ENCODE measurements at regions not wholly inside any gene's neighbourhood (a gene's known extent, or its start where the extent isn't known, plus 50 kb on each side); places are given as distances from the start of the nearest gene placed in this dataset.
"Not testable (repeated sequence)": the region's sequence is repeated elsewhere in the genome, so short reads cannot be mapped to it uniquely, and the experiment has no call there.

DNA sequence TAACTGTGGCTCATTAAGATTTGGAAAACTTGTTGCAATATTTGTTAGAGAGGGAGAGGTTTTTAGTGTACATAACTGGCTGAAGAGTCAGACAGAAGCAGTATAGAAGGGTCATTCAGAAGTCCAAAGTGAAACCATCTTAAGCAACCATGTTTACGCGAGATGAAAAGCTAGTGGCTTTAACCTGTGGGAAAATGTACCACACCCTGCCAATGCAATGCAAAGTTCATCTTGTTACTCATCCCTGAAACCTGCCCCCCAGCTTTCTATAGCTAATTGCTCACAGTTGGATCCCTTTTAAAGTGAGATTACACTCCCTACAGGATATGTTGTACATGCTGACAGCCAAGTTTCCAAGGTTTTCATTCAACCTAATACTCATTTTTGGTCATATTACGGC lies 96.7 kb upstream of the RAPGEF2 start:
- DNase-seq (ENCODE audit: low spot score) = no peak

DNA sequence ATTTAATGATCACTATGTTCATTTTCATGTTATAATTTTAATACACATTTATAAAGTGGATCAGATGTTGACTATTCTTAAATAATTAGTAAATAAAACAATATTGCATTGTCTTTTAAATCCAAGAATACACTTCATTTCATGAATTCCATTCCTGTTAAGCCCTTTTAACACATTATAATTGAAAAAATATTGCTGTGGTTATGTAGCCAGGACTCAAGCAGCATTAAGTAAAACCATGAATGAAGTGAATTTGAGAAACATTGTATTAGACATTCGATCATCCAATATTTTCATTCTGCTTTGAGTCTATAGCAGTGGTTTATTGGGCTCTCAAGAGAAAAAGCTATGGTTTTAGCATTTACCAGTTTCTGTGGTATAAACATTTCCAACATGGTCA lies 94.2 kb upstream of the RAPGEF2 start:
- no peak for DNase-seq (ENCODE audit: low spot score)

DNA sequence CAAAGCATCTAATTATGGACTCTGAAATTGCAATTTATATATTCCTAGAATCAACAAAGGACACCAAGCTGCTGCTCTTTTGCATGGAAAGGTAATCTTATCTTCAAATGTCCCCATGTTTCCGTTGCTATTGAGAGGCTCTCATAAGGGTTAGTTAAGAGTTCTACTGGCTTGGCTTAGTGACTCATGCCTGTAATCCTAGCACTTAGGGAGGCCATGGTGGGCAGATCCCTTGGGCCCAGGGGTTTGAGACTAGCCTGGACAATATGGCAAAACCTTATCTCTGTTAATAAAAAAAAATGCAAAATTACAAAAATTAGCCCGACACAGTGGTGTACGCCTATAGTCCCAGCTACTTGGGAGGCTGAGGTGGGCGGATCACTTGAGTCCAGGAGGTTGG lies 93.4 kb upstream of the RAPGEF2 start:
- no peak for DNase-seq (ENCODE audit: low spot score)

DNA sequence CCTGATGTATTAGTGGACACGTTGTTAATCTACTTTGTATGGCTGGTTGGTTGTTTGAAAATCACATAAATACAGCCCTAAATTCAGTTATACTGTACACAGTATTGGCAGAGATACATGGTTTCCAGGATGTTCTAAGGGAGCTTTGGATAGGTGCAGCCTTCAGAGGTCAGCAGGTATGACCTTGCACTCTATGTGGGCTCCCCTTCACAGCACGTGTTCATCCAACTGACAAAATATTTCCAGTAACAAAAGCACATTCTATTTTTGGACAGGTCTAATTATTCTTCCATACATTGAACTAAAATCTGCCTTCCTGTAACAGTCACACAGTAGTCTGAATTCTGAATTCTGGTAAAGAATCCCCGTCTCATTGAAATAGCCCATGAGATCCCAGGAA lies 92.8 kb upstream of the RAPGEF2 start:
- no peak for DNase-seq (ENCODE audit: low spot score)

DNA sequence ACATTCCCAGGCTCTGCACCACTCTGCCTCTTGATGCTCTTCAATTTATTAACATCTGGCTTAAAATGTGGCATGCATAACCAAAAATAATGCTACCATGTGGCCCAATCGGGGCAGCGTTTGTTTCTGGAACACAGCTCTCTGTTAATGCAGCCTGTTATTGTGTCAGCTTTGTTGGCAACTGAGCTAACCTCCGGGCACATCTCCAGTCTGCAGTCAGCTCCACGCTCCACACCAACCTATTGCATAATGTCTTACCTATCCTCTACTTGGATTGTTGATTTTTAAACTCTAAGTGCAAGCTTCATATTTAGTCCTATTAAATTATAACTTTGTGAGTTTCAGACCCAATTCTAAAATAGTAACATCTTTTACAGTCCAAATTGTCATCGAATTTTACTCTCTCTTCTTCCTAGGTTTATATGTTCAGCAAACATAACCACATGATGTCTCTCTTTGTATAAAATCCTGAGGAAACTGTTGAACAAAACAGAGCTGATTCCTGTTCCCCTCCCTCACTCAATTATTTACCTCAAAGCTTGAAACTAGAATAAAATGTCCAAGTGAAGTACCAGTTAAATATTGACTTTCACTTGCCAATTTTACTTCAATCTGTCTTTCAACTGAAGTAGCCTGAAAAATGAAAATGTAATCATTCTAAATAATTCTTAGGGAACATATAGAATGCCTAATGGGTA lies 92.2 kb upstream of the RAPGEF2 start:
- DNase-seq (ENCODE audit: low spot score) = no peak

DNA sequence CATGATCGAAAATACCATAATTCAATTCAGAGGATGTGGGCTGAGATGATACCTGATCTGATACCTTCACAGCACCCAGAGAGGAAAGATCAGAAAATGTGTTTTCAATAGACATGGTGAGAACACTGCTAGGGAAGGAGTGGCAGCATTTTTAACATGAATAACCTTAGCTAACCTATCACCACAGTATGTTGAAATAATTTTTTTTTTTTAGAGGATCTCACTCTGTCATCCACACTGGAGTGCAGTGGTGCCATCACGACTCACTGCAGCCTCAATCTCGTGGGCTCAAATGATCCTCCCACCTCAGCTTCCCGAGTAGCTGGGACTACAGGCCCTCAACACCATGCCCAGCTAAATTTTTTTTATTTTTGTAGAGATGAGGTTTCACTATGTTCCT lies 90.5 kb upstream of the RAPGEF2 start:
- DNase-seq (ENCODE audit: low spot score) = no peak

DNA sequence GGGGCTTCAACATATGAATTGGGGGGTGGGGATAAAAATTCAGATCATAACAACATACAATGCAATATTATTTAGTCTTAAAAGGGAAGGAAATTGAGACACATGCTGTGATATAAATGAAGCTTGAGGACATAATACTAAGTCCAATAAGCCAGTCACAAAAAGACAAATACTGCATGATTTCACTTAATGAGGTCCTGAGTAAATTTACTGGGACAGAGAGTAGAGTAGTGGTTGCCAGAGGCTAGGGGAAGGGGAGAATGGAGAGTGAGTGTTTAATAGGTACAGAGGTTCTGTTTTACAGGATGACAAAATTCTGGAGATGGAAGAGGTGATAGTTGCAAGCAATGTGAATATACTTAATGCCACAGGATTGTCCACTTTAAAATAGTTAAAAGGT lies 89.2 kb upstream of the RAPGEF2 start:
- no peak for DNase-seq (ENCODE audit: low spot score)

DNA sequence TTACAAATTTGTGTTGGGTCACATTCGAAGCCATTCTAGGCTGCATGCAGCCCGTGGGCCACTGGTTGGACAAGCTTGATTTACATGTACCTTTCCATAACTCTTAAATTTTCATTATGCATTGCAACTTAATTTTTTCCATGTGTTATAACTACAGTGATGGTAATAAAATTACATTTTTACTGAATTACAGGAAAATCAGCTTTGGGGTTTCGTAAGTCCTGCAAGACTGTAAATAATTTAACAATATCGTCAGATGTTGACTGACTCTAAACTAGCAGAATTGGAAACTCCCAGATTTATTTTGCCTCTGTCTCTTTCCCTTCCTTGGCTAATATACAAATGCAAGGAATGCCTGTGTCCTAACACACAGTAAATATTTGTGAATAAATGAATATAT lies 88.0 kb upstream of the RAPGEF2 start:
- DNase-seq (ENCODE audit: low spot score) = no peak

DNA sequence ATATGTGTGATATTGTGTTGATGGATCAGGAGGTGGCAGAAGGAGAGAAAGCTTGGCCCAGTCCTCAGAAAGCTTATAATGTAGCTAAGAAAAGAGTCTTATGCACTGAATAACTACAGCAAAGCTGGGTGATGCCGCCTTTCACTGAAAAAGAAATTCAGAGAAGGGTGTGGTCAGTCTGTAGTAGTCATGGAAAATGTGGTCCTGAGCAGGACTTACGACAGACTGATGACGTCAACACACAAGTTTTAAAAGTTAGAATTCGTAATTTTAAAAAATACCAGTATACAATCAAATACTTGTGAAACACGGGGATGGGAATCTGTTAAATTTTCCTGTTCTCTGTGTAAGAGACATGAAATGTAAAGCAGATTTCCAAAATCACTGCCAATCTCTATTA lies 87.0 kb upstream of the RAPGEF2 start:
- DNase-seq (ENCODE audit: low spot score) = no peak

DNA sequence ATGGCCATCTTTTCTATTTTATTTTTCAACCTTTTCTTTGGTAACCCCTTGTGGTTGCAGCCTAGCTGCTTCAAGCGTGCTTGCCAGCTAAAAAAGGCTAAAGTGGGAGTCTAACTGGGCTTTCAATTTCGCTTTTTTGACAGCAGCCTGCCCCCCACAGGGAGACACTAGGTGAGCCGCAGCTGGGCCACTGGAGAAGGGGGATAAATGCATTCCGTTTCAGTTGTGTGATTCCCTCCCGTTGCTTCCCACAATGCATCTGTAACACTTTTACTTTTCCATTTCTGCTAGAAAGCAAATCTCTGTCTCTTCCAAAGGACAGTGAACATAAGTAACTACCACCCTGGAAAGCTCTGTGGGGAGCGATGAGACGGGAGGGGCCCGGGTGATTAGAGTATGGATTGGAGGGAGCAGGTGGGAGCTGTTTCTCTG lies 86.3 kb upstream of the RAPGEF2 start:
- no peak for DNase-seq (ENCODE audit: low spot score)

DNA sequence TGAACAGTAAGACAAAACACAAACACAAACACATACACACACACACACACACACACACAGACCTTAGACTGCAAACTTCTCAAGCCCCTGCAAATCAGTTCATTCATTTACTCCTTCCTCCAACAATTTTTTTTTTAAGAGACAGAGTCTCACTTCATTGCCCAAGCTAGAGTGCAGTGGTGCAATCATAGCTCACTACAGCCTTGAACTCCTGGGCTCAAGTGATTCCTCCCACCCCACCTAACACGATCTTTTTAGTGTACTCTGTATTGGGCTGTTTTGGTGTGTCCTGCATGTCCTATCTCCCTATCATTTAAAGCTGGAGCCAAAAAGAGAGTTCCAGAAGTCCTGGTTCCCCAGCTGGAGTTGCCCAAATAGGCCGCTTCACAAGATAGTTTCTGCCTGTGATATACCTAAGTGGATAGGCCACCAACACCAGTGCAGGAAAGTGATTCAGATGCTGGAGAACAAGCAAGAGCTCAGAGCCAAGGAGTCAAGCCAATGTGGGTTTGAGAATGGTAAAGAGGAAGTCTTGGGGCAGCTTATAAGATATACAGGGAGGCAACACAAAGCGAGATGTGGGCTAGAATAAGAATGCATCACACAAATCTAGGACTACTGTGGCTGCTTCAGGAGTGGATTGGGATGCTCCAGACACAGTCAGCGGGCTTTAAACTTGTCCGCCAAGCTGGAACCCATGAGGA lies 85.4 kb upstream of the RAPGEF2 start:
- DNase-seq (ENCODE audit: low spot score) = no peak

DNA sequence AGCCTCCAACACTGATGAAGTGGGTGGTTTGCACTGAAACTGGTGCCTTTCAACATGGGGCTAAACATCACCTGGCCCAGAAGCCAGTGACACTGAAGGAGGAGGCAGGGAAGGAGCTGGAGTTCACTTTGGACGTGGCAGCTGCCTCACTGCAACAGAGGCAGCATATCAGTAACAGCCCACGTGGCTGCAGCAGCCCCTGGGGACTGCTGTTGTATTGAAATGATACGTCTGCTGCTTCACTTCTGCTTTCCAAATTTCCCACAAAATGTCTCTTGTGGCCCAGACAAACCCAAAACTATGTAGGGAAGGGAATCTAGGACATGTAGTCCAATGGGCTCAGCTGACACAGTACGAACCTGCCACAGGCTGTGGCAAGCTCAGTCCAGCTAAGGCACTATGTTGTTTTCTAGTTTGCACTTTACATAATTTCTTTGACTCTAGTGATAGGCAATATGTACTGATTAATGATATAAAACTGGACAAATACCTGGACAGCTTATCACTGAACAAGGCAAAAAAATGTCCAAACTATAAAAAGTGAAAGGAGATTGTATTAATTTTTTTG lies 84.7 kb upstream of the RAPGEF2 start:
- no peak for DNase-seq (ENCODE audit: low spot score)

DNA sequence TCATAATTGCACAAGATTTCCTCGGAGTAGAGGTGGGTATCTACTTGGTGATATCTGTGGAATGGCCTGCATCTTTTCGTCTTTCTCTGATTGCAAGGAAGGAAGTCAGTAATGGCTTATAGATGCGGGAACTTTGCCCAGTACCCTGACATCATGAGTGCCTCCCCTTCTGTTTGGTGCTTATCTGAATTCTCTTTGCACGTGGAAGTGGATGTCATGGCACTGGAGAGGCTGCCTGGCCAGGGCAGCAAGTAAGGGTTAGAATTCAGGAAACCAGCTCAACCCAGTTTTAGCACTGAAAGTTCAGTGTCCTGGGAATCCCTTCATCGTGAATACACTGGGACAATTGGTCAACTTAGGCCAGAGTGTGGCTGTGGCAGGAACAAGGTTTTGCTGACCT lies 83.5 kb upstream of the RAPGEF2 start:
- no peak for DNase-seq (ENCODE audit: low spot score)

DNA sequence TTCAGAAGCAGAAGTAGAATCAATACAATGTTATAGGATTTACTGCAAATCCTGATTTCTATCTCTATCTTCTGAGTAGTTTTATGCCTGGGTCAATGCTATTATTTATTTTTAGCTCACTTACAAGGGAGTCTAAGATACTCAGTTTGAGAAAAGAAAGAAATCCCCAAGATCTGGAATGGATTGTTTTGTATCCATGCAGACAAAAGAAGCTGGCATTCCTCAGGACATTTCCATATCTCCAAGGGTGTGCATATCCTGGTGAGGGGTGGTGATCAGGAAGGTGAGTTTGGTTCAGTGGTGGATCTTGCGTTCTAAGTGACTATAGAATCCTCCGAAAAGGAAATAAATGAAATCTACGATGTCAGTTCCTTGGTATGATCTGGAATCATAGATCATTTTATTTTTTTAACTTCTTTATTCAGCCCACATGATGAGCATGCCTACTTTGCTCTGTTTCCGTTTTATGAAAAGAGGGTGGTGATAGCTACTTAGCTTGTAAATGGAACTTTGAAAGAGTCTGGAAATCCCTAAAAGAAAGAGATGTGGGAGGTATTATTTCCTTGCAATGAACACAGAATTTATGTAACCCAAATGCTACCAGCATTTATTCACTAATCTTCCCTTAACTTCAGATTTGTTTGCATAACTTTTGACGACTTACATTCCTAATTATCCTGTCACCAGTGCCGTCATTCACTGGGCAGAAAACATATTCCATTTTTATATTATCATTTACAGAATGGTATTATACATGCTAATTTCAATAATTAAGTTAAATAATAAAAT lies 81.1 kb upstream of the RAPGEF2 start:
- DNase-seq (ENCODE audit: low spot score) = no peak

DNA sequence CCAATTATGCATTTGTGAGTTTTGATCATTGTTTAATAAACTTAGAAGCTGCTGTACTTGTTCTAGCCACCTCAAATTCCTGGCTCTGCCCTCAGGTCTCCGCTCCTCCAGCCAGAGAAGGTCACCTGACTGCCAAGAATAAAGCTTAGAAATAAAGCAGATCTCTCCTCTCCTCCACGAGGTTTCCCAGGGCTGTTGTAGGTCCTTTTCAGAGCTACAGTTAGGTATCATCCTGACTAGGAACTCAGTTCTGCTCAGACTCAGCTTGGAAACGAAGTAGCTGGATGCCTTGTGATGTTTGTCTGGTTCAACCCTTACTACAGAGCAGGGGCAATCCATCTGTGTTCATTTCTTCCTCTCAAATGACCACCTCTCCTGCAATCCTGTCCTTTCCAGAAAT lies 79.1 kb upstream of the RAPGEF2 start:
- no peak for DNase-seq (ENCODE audit: low spot score)

DNA sequence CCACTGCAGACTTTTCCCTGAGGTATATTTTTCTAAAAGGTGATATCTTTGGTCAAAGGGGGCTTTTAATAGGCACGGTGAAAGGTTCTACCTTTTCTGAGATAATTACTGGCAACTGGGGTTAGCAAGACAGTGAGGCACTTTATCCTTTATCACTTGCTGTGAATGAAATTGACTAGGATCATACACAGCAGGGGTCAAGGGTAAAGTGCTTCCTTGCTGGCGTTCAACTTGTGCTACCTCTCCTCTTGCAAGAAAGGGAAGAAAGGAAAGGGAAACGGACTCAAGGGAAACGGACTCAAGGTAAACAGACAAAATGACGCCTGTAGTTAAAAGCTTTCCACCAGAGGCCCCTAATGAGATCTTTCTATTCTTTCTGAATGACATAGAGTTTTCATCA lies 78.6 kb upstream of the RAPGEF2 start:
- DNase-seq (ENCODE audit: low spot score) = no peak

DNA sequence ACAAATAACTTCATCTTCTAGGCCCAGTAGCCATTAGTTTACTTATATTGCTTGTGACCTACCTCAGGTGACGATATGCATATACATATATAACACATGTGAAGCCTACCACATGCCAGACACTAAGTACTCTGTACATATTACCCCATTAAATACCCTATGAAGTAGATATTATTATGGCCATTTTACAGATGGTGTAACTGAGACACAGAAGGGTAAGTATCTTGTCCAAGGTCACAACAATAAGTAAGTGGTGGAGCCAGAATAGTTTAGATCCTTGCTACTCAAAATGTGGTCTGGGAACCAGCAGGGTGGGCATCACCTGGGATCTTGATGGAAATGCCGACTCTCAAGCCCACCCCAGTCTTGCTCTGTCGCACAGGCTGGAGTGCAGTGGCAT lies 78.1 kb upstream of the RAPGEF2 start:
- DNase-seq (ENCODE audit: low spot score) = no peak

DNA sequence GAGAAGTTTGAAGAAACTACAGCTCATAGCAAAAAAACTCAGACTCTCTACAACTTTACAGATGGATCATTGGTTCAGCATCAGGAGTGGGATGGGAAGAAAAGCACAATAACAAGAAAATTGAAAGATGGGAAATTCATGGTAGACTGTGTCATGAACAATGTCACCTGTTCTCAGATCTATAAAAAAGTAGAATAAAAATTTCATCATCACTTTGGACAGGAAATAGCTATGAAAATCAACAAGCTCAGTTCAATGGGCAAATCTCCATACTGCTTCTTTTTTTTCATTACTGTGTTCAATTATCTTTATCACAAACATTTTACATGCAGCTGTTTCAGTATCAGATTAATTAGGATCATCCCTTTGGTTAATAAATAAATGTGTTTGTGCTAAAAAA lies 76.5 kb upstream of the RAPGEF2 start:
- DNase-seq (ENCODE audit: low spot score) = no peak

DNA sequence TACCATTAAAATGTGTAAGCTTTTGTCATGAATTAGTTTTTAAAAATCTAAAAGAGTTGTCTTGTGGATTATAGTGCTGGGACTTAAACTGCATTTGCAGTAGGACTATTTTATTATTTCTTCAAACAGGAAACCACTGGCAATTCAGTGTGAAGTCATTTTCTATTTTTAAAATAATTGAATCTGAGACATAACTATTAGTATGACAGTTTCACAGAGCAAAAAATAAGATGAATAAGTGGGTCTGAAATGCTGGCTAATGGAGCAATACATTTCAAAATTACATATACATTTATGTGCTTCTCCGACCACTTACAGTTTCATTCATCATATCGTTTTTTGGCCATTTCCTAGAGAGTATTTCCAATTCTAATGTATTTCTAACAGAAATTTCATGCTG lies 75.3 kb upstream of the RAPGEF2 start:
- no peak for DNase-seq (ENCODE audit: low spot score)

DNA sequence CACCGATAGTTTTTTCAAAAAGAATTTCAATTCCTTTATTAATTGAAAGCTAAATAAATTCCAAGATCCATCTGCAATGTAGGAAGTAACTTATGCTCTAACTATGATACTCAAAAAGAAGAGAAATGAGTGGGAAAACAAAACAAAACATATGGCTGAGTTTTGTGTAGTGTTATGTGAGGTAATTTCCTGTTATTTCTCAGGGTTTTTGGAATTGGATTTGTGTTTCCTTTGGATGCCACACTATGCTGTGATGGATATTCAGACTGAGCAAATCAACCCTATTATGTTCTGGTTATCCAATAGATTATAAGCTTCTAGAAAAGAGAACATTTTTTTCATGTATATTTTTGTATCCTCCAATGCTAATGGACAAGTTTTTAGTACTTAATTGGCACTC lies 73.4 kb upstream of the RAPGEF2 start:
- DNase-seq (ENCODE audit: low spot score) = no peak

DNA sequence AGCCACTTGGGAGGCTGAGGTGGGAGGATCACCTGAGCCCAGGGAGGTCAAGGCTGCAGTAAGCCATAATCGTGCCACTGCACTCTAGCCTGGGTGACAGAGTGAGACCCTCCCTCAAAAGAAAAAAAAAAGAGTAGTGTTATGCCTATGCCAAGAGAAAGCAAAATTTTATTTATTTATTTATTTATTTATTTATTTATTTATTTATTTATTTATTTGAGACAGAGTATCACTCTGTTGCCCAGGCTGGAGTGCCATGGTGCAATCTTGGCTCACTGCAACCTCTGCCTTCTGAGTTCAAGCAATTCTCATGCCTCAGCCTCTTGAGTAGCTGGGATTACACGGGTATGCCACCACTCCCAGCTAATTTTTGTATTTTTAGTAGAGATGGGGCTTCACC lies 72.6 kb upstream of the RAPGEF2 start:
- not testable (repeated sequence) for DNase-seq (ENCODE audit: low spot score)

DNA sequence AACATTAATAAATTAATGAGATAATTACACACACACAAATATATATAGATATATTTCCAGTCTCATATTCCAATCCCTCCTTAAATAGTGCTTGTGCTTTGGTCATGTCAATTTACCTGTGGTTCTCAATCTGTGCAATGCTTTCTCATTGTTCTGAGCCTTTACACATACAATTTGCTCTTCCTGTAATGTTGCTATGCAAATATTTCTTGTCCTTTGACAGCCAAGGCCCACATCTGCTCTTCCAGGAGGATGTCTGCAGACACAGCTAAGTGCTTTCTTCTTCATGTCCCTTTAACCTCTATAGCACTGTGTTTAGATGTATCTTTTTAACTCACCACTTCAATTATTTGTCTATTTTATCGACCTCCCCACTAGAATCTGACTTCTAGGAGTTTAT lies 67.3 kb upstream of the RAPGEF2 start:
- no peak for DNase-seq (ENCODE audit: low spot score)

DNA sequence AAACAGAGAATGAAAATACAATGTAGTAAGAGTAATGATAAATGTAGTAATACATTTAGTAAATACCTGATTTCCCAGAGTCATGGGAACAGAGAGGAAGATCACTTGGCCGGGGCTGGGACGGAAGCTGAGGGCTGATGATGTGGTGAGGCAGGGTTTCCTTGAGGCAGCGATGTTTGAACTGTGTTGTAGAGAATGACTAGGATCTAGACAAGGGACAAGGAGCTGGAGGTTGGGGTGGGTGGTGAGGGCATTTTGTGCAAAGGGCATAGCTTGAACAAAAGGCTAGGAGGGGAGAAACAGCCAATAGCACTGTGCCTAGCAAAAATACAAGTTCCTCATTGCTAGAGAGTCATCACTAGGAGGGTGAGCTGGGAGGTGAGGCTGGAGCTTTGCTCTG lies 64.3 kb upstream of the RAPGEF2 start:
- DNase-seq (ENCODE audit: low spot score) = no peak
